GM12864 (cell line): ENCODE measurements at regions not wholly inside any gene's neighbourhood (a gene's known extent, or its start where the extent isn't known, plus 50 kb on each side); places are given as distances from the start of the nearest gene placed in this dataset.

Experiments
- DNase-seq: peaks from one replicate; pipeline ENCODE4 v3.0.0-alpha.2; 2011; ENCODE audit warnings: low read depth
- H3K4me3 ChIP-seq: 2 replicates; pipeline ENCODE4 v1.5.1; 2011; ENCODE audit warnings: mild to moderate bottlenecking, low read depth, low read length, control low read depth
- TF ChIP-seq, protein P1 (sequence below): IDR thresholded peaks from 2 replicates; pipeline ENCODE4 v1.5.1; 2011; ENCODE audit warnings: low read depth, mild to moderate bottlenecking, moderate library complexity, low read length, control low read depth, inconsistent platforms; ENCODE audit errors: missing control alignments

DNA sequence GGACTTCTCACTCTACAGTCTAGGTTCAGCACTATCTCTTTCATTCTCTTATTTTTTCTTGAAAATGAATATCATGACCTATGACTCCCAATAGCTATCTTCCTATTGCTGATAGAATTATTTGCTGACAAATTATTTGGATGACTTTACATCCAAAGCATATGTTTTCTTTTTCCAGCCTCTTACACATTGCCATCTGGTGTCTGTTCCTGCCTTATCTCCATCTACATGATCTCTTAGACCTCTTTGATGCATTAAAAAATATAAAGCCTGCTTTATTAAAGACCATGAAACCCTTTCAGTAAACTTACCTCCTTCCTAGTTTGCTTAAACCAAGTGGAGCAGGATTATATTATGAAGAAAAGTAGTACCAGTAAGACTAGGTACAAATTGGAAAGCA, 700.9 kb upstream of the CXADR start:
- DNase-seq: no peak

GRCh38 chr21:16815243-16815642, 697.6 kb upstream of the CXADR start:
- no peak for DNase-seq
- H3K4me3 ChIP-seq: no peak overlapping the region
- TF ChIP-seq, protein P1, sequence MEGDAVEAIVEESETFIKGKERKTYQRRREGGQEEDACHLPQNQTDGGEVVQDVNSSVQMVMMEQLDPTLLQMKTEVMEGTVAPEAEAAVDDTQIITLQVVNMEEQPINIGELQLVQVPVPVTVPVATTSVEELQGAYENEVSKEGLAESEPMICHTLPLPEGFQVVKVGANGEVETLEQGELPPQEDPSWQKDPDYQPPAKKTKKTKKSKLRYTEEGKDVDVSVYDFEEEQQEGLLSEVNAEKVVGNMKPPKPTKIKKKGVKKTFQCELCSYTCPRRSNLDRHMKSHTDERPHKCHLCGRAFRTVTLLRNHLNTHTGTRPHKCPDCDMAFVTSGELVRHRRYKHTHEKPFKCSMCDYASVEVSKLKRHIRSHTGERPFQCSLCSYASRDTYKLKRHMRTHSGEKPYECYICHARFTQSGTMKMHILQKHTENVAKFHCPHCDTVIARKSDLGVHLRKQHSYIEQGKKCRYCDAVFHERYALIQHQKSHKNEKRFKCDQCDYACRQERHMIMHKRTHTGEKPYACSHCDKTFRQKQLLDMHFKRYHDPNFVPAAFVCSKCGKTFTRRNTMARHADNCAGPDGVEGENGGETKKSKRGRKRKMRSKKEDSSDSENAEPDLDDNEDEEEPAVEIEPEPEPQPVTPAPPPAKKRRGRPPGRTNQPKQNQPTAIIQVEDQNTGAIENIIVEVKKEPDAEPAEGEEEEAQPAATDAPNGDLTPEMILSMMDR: no peak

More for the DNA sequence above, 700.9 kb upstream of the CXADR start:
- no peak overlapping the region for H3K4me3 ChIP-seq
- TF ChIP-seq, protein P1: no peak

DNA sequence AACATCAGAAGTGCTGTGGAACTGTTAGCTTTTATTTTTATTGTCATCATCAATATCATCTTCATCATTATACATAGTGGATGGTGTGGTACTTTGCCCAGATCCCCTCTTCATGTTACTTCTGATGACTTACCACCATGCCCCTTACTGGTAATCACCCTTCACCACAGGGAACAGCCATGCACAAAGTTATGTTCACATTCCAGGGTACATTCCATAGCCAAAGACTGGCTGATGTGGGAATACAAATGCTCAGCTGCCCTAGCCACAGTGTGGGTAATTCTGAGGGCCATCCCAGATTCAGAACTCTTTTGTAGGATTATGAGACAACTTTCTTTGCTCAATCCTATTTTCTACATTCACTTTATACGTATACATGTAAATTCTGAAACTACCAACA, 691.3 kb upstream of the CXADR start:
- no peak overlapping the region for H3K4me3 ChIP-seq
- no peak for DNase-seq
- TF ChIP-seq, protein P1: no peak

GRCh38 chr21:16829532-16829931, 683.3 kb upstream of the CXADR start:
- TF ChIP-seq, protein P1: no peak
- no peak overlapping the region for H3K4me3 ChIP-seq
- no peak for DNase-seq

DNA sequence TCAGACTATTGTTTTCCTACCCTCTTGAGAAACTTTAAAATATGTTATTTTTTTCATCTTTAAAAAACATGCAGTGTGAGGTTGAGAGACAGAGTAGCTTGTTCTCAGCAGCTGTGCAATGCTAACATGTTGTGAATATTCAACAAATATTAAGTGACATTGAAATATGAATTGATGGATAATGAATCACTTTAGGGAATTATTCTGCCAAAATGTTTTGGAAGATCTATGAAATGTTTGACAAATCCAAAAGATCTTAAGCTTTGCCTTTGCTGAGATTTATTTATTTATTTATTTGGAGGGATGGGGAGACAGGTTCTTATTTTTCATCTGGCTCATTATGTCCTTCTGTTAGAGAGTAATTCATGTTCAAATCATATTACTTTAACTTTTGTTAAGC, 680.1 kb upstream of the CXADR start:
- no peak overlapping the region for H3K4me3 ChIP-seq
- TF ChIP-seq, protein P1: no peak
- DNase-seq: no peak

DNA sequence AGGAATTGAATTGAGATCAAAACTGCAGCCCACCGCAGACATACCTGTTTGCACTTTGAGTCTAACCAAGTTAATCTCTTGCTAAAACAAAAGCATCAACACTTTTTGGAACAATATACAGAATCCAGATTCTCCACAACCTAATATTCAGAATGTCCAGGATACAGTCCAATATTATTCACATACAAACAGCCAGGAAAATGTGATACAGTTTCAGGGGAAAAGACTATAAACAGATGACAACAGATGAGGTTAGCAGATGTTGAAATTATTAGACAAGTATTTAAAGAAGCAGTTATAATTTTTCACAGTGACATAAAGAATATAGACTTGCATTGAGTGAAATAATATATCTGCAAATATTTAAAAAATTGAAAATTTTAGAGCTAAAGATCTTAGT, 678.1 kb upstream of the CXADR start:
- DNase-seq: no peak
- TF ChIP-seq, protein P1: no peak
- no peak overlapping the region for H3K4me3 ChIP-seq

DNA sequence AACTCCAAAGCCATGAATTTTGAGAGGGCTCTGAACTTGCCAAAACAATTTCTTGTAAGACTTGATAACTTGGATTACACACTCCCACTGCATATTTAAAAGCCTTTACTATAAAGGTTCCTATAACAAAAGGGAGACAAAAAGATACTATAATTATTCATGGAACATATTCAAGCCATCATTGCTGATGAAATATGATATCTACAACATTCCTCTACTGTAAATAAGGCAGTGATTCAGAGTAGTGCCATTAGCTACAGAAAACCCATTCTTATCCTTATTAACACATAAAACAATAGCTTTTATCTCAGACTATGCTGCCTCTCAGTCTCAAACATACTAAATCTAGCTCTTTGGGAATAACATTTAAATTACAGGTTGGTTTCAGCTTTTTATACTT, 675.5 kb upstream of the CXADR start:
- H3K4me3 ChIP-seq: no peak overlapping the region
- DNase-seq: no peak
- TF ChIP-seq, protein P1: no peak
